Activated B cell treated with CpG ODN at 0.5 μM for 24 hours (primary cell): ENCODE measurements at regions not wholly inside any gene's neighbourhood (a gene's known extent, or its start where the extent isn't known, plus 50 kb on each side); places are given as distances from the start of the nearest gene placed in this dataset.

Experiments
- ATAC-seq: fragments of 200-7000 bp; cut with Tn5 transposase; one replicate; pipeline ENCODE4 v1.10.0; 2021; ENCODE audit warnings: low read depth, mild to moderate bottlenecking, moderate library complexity
- CTCF ChIA-PET: fragments of 350-600 bp; sonication (Branson Sonifier 250); formaldehyde crosslinking; loops from one replicate; lab custom pipeline; 2021; ENCODE audit warnings: antibody characterized with exemption; lab: Charles Lee
- POLR2A ChIA-PET: fragments of 350-600 bp; sonication (Branson Sonifier 250); formaldehyde crosslinking; loops from one replicate; lab custom pipeline; 2021; ENCODE audit warnings: antibody characterized with exemption; lab: Charles Lee
- DNase-seq: peaks from one replicate; pipeline ENCODE4 v3.0.0; 2022
- H3K27ac Mint-ChIP-seq: one replicate; pipeline ENCODE4 v1.8.0; 2020; ENCODE audit warnings: mixed read lengths
- H3K27me3 Mint-ChIP-seq: one replicate; pipeline ENCODE4 v1.8.0; 2021; ENCODE audit warnings: mixed read lengths
- H3K36me3 Mint-ChIP-seq: one replicate; pipeline ENCODE4 v1.8.0; 2021; ENCODE audit warnings: low read depth, mixed read lengths
- H3K4me1 Mint-ChIP-seq: one replicate; pipeline ENCODE4 v1.8.0; 2021; ENCODE audit warnings: mixed read lengths
- H3K4me3 Mint-ChIP-seq: one replicate; pipeline ENCODE4 v1.8.0; 2020; ENCODE audit warnings: mild to moderate bottlenecking, mixed read lengths
- H3K9me3 Mint-ChIP-seq: one replicate; pipeline ENCODE4 v1.8.0; 2020; ENCODE audit warnings: mixed read lengths
- CTCF ChIP-seq: fragments of 200-600 bp; IDR thresholded peaks from one replicate; pipeline ENCODE4 v1.8.0; 2022; ENCODE audit warnings: antibody characterized with exemption, mild to moderate bottlenecking
- intact Hi-C: fragments of 100-400 bp; cut with micrococcal nuclease; formaldehyde crosslinking; loops from one replicate; pipeline ENCODE4 v1.15.1; 2024

- DNase-seq (no peak), ATAC-seq (no peak)
- Mint-ChIP-seq H3K4me1 (no peaks in the 10 kb centered on the region), H3K4me3 (no peak overlapping the region), H3K27ac (no peak overlapping the region), H3K36me3 (no peaks in the 10 kb centered on the region), H3K27me3 (no peaks in the 10 kb centered on the region), H3K9me3 (no peaks in the 10 kb centered on the region)
- POLR2A ChIA-PET, result no interaction called here
- CTCF ChIA-PET, result no interaction called here
- TF ChIP-seq CTCF, result no peak
- intact Hi-C loops, result no loop called here
Measured at GRCh38 chr18:25465152-25465732, 113.3 kb upstream of the ZNF521 start.

- no peak for ATAC-seq
- Mint-ChIP-seq H3K4me3 (no peak overlapping the region), H3K27ac (no peak overlapping the region), H3K27me3 (no peaks in the 10 kb centered on the region), H3K4me1 (no peaks in the 10 kb centered on the region), H3K9me3 (no peaks in the 10 kb centered on the region), H3K36me3 (no peaks in the 10 kb centered on the region)
- POLR2A ChIA-PET, result no interaction called here
- TF ChIP-seq CTCF, result no peak
- intact Hi-C loops, result no loop called here
- CTCF ChIA-PET, result no interaction called here
- DNase-seq, result no peak
Measured at GRCh38 chr18:25464227-25464626, 112.3 kb upstream of the ZNF521 start.

- Mint-ChIP-seq H3K27me3 (no peaks in the 10 kb centered on the region), H3K4me1 (no peaks in the 10 kb centered on the region), H3K9me3 (no peaks in the 10 kb centered on the region), H3K36me3 (no peaks in the 10 kb centered on the region), H3K27ac (no peak overlapping the region), H3K4me3 (no peak overlapping the region)
- CTCF ChIA-PET, result no interaction called here
- TF ChIP-seq CTCF, result no peak
- ATAC-seq (no peak), DNase-seq (no peak)
- intact Hi-C loops, result no loop called here
- POLR2A ChIA-PET, result no interaction called here
Measured at GRCh38 chr18:25463726-25464125, 111.8 kb upstream of the ZNF521 start.

- H3K4me1 Mint-ChIP-seq, result no peaks in the 10 kb centered on the region
- H3K27me3 Mint-ChIP-seq, result no peaks in the 10 kb centered on the region
- H3K9me3 Mint-ChIP-seq, result no peaks in the 10 kb centered on the region
- CTCF ChIA-PET, result no interaction called here
- no peak overlapping the region for H3K27ac Mint-ChIP-seq
- TF ChIP-seq CTCF, result no peak
- POLR2A ChIA-PET, result no interaction called here
- no peaks in the 10 kb centered on the region for H3K36me3 Mint-ChIP-seq
- intact Hi-C loops, result no loop called here
- no peak overlapping the region for H3K4me3 Mint-ChIP-seq
- ATAC-seq (no peak), DNase-seq (no peak)
Measured at GRCh38 chr18:25459814-25460213, 107.8 kb upstream of the ZNF521 start.

- Mint-ChIP-seq H3K27ac (no peak overlapping the region), H3K27me3 (no peaks in the 10 kb centered on the region)
Measured at GRCh38 chr18:25457601-25458000, 105.6 kb upstream of the ZNF521 start.

More at GRCh38 chr18:25457601-25458000, 105.6 kb upstream of the ZNF521 start:
- Mint-ChIP-seq H3K4me3 (no peak overlapping the region), H3K9me3 (no peaks in the 10 kb centered on the region), H3K4me1 (no peaks in the 10 kb centered on the region), H3K36me3 (no peaks in the 10 kb centered on the region)
- intact Hi-C loops, result no loop called here
- TF ChIP-seq CTCF, result no peak
- ChIA-PET CTCF (no interaction called here), POLR2A (no interaction called here)
- no peak for DNase-seq
- ATAC-seq, result no peak
